Sigmoid colon (tissue), 6 donors: ENCODE measurements at regions not wholly inside any gene's neighbourhood (a gene's known extent, or its start where the extent isn't known, plus 50 kb on each side); places are given as distances from the start of the nearest gene placed in this dataset.

Source experiments
- DNase-seq: peaks from one replicate; pipeline ENCODE4 v3.0.0-alpha.2; 2019
- H3K27ac ChIP-seq, 4 donors: fragments of 200-600 bp; sonication (generic); one replicate each; pipeline ENCODE4 v1.5.1; 2016 to 2019; ENCODE audit warnings: mild to moderate bottlenecking in 1 of 4
- H3K27me3 ChIP-seq, 3 donors: fragments of 200-600 bp; sonication (generic); one replicate each; pipeline ENCODE4 v1.5.1; 2019; ENCODE audit warnings: mild to moderate bottlenecking in 1 of 3
- H3K36me3 ChIP-seq, 4 donors: fragments of 200-600 bp; sonication (generic); one replicate each; pipeline ENCODE4 v1.5.1; 2016 to 2019
- H3K4me1 ChIP-seq, 4 donors: fragments of 200-600 bp; sonication (generic); one replicate each; pipeline ENCODE4 v1.5.1; 2017 to 2019
- H3K4me3 ChIP-seq, 4 donors: fragments of 200-600 bp; sonication (generic); one replicate each; pipeline ENCODE4 v1.5.1; 2017 to 2019; ENCODE audit warnings: mild to moderate bottlenecking in 2 of 4, moderate library complexity in 1 of 4
- H3K9me3 ChIP-seq, 4 donors: fragments of 200-600 bp in 3 of 4; sonication (generic) in 3 of 4; one replicate each; pipeline versions ENCODE4 v1.5.1 to v1.6.1; 2013 to 2019
- CTCF ChIP-seq, 4 experiments: fragments of 450-650 bp in 3 of 4; fragments of 200-600 bp in 1 of 4; IDR thresholded peaks; one replicate each; pipeline ENCODE4 v1.5.1; 2016 to 2019; ENCODE audit warnings: antibody characterized with exemption in 4 of 4, mild to moderate bottlenecking in 3 of 4, moderate library complexity in 2 of 4
- EP300 ChIP-seq, 4 donors: sonication (generic); formaldehyde crosslinking; IDR thresholded peaks; one replicate each; pipeline ENCODE4 v1.6.1; 2017; ENCODE audit warnings: antibody characterized with exemption in 4 of 4
- POLR2A ChIP-seq, 2 donors: fragments of 450-650 bp; IDR thresholded peaks; one replicate each; pipeline ENCODE4 v1.6.1; 2016; ENCODE audit warnings: antibody characterized with exemption in 2 of 2, mild to moderate bottlenecking in 2 of 2, moderate library complexity in 2 of 2
- POLR2AphosphoS5 ChIP-seq, 4 donors: sonication (generic); formaldehyde crosslinking; IDR thresholded peaks; one replicate each; pipeline ENCODE4 v1.6.1; 2017; ENCODE audit warnings: antibody characterized with exemption in 4 of 4
- WGBS, 2 donors: extraction: QIAGEN DNeasy Blood & Tissue Kit; methylation state at CpG; one replicate each; pipeline ENCODE4 v1.1.7; 2013; 5-methylcytosine and 5-hydroxymethylcytosine counted together
- intact Hi-C: fragments of 100-400 bp; cut with DNase I; formaldehyde crosslinking; loops from one replicate; pipeline ENCODE4 v1.15.1; 2023
- donor health status: healthy with polysubstance abuse.
- donor health status: healthy.

DNA sequence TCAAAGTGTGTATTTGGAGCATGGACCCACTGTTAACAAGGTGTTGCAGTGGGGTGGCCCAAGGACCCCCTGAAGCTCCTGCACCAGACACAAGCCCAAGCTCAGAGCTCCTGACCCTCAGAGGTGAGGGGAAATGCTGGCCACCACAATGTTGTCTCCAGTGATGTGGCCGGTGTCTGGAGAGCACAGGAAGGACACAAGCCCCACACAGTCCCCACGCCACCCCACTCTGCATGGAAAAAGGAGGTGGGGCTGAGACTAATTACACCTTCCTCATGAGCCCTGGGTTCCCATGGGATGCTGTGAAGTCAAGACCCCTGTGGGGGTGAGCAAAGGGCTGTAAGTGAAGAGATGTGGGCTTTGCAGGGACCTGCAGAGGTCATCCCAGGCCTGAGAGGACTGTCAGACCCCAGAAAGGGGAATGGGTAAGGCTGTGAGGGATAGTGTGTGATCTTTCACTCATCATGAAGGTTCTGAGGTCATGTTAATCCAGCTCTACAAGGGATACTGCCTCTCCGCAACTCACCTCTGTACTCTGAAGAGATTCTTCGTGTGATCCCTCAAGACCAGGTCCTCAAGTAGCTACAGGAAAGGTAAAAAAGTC lies 136.3 kb upstream of the DHRS4 start:
- Histone ChIP-seq H3K27me3 (no peaks in the 10 kb centered on the region), H3K9me3 (peaks cover 0 to 4% (median 1%) of the 10 kb centered on the region in 4 donors), H3K4me1 (no peaks in the 10 kb centered on the region), H3K4me3 (no peak overlapping the region), H3K27ac (no peak overlapping the region), H3K36me3 (no peaks in the 10 kb centered on the region)
- no peak for DNase-seq
- TF ChIP-seq POLR2A (IDR thresholded peaks at IDR 0.05) (no peak), EP300 (IDR thresholded peaks at IDR 0.05) (no peak), POLR2AphosphoS5 (IDR thresholded peaks at IDR 0.05) (no peak), CTCF (IDR thresholded peaks at IDR 0.05) (no peak)
- intact Hi-C loops = no loop called here
- 67 to 71% methylated on average over 4 of the region's 4 CpGs for WGBS, 2 donors

- WGBS, 2 donors = 88 to 91% methylated on average over 13 of the region's 13 CpGs
- intact Hi-C loops = no loop called here
Observed at GRCh38 chr14:23827100-23827892, 126.3 kb upstream of the DHRS4 start.

GRCh38 chr14:23828001-23828400 lies 125.6 kb upstream of the DHRS4 start:
- WGBS, 2 donors = 10 to 58% methylated on average over 4 of the region's 4 CpGs
- no peak for TF ChIP-seq EP300 (IDR thresholded peaks at IDR 0.05)
- TF ChIP-seq CTCF (IDR thresholded peaks at IDR 0.05) = no peak
- no peak for TF ChIP-seq POLR2AphosphoS5 (IDR thresholded peaks at IDR 0.05)
- no peak for TF ChIP-seq POLR2A (IDR thresholded peaks at IDR 0.05)
- H3K36me3 ChIP-seq = no peaks in the 10 kb centered on the region
- no peaks in the 10 kb centered on the region for H3K27me3 ChIP-seq
- no peak overlapping the region for H3K4me3 ChIP-seq
- peaks cover 0 to 27% (median 24%) of the 10 kb centered on the region in 4 donors for H3K4me1 ChIP-seq
- H3K27ac ChIP-seq = peak overlapping the region in 1 of 4 donors; percentile 51
- DNase-seq = no peak
- intact Hi-C loops = no loop called here
- H3K9me3 ChIP-seq = no peaks in the 10 kb centered on the region

More at GRCh38 chr14:23827100-23827892, 126.3 kb upstream of the DHRS4 start:
- no peaks in the 10 kb centered on the region for H3K36me3 ChIP-seq
- peaks cover 0 to 27% (median 24%) of the 10 kb centered on the region in 4 donors for H3K4me1 ChIP-seq
- no peaks in the 10 kb centered on the region for H3K27me3 ChIP-seq
- no peak overlapping the region for H3K4me3 ChIP-seq
- no peak overlapping the region for H3K27ac ChIP-seq
- no peak for TF ChIP-seq EP300 (IDR thresholded peaks at IDR 0.05)
- TF ChIP-seq CTCF (IDR thresholded peaks at IDR 0.05) = no peak
- no peak for TF ChIP-seq POLR2AphosphoS5 (IDR thresholded peaks at IDR 0.05)
- no peak for TF ChIP-seq POLR2A (IDR thresholded peaks at IDR 0.05)
- no peaks in the 10 kb centered on the region for H3K9me3 ChIP-seq
- DNase-seq = no peak

DNA sequence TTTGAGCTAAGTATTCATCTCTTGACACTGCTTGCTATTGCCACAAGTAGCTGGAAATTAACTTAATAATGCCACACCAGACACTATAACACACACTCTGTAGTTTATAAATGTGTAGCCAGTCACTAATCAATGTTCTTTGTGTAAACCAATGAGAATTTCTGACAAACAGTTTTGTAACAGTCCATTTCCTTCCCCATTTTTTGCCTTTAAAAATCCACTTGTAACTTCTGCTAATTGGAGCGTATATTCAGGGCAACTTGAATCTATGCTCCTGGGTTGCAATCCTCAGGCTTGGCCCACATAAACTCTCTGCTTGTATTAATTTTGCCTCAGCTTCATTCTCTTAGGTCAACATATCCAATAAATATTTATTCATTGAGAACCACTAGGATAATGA lies 125.0 kb upstream of the DHRS4 start:
- Histone ChIP-seq H3K4me1 (peaks cover 0 to 27% (median 24%) of the 10 kb centered on the region in 4 donors), H3K27me3 (no peaks in the 10 kb centered on the region), H3K27ac (peak overlapping the region in 2 of 4 donors; percentile 43 to 51), H3K9me3 (no peaks in the 10 kb centered on the region), H3K36me3 (no peaks in the 10 kb centered on the region), H3K4me3 (no peak overlapping the region)
- intact Hi-C loops = no loop called here
- TF ChIP-seq EP300 (IDR thresholded peaks at IDR 0.05) (no peak), POLR2A (IDR thresholded peaks at IDR 0.05) (no peak), POLR2AphosphoS5 (IDR thresholded peaks at IDR 0.05) (no peak), CTCF (IDR thresholded peaks at IDR 0.05) (no peak)
- no peak for DNase-seq
- WGBS, 2 donors = 63 to 81% methylated on average over 1 of the region's 1 CpG
